Hepatocyte (in vitro differentiated cells): ENCODE measurements at regions not wholly inside any gene's neighbourhood (a gene's known extent, or its start where the extent isn't known, plus 50 kb on each side); places are given as distances from the start of the nearest gene placed in this dataset.

Experiments
- EZH2 ChIP-seq: fragments of 200-600 bp; sonication (generic); IDR thresholded peaks from 2 replicates; pipeline ENCODE4 v1.6.1; 2016; ENCODE audit warnings: antibody characterized with exemption, mild to moderate bottlenecking, borderline replicate concordance
- EZH2phosphoT487 ChIP-seq: fragments of 200-600 bp; sonication (generic); IDR thresholded peaks from one replicate; pipeline ENCODE4 v1.6.1; 2018; ENCODE audit warnings: antibody characterized with exemption, mild to moderate bottlenecking, low read depth, moderate library complexity; ENCODE audit not compliant: unreplicated experiment, severe bottlenecking
- TF ChIP-seq, protein P1 (sequence below): fragments of 200-600 bp; sonication (generic); IDR thresholded peaks from 2 replicates; pipeline ENCODE4 v1.5.1; 2016; ENCODE audit warnings: antibody characterized with exemption, mild to moderate bottlenecking; ENCODE audit not compliant: poor library complexity

DNA sequence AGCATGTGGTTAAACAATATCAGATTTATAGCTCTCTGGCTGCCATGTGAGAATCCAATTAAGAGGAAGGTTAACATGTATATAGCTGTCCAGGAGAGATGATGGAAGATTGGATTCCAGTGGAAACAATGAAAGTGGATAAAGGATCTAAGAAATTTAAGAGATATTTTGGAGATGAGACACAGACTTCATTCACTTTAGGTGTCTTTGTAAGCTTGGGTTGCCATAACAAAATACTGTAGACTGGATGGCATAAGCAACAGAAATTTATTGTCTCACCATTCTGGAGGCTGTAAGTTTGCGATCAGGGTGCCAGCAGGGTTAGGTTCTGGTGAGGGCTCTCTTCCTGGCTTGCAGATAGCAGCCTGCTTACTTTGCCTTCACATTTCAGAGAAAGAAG, 155.9 kb upstream of the MYOCD start:
- TF ChIP-seq, protein P1, sequence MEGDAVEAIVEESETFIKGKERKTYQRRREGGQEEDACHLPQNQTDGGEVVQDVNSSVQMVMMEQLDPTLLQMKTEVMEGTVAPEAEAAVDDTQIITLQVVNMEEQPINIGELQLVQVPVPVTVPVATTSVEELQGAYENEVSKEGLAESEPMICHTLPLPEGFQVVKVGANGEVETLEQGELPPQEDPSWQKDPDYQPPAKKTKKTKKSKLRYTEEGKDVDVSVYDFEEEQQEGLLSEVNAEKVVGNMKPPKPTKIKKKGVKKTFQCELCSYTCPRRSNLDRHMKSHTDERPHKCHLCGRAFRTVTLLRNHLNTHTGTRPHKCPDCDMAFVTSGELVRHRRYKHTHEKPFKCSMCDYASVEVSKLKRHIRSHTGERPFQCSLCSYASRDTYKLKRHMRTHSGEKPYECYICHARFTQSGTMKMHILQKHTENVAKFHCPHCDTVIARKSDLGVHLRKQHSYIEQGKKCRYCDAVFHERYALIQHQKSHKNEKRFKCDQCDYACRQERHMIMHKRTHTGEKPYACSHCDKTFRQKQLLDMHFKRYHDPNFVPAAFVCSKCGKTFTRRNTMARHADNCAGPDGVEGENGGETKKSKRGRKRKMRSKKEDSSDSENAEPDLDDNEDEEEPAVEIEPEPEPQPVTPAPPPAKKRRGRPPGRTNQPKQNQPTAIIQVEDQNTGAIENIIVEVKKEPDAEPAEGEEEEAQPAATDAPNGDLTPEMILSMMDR = no peak
- TF ChIP-seq EZH2 (no peak), EZH2phosphoT487 (no peak)
